ENCODE measurements at regions not wholly inside any gene's neighbourhood (a gene's known extent, or its start where the extent isn't known, plus 50 kb on each side); places are given as distances from the start of the nearest gene placed in this dataset.

DNA sequence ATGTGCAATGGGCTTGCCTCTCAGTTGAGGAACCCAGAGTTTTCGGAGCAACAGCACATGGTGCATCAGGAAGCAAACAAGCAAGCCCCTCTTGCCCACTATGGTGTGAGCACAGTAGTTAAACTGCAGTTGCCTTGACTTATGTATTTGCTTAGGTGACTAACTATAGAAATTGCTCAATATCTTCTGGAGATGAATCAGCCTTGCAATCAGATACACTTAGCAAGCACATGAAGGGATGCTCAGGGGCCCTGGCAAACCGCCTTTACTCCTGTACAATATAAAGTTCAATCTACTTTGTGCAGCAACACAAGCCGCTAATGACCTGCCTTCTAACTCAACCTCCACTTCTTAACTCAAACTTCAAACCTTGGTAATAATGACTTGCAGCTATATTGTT lies 581.7 kb upstream of the RIOK2 start:
- no peak for TF ChIP-seq GATA3 (IDR thresholded peaks at IDR 0.05; ENCODE audit: low read depth, low read length)
- TF ChIP-seq GATA2 (IDR thresholded peaks at IDR 0.05; ENCODE audit: low read depth, low read length): no peak

DNA sequence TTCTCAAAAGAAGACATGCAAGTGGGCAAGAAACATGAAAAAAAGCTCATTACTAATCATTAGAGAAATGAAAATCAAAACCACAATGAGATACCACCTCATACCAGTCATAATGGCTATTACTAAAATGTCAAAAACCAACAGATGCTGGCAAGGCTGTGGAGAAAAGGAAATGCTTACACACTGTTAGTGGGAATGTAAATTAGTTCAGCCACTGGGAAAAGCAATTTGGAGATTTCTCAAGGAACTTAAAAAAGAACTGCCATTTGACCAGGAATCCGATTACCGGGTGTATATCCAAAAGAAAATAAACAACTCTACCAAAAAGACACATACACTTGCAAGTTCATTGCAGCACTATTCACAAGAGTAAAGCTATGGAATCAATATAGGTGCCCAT lies 595.4 kb upstream of the RIOK2 start:
- TF ChIP-seq GATA3 (IDR thresholded peaks at IDR 0.05; ENCODE audit: low read depth, low read length): no peak
- no peak for TF ChIP-seq GATA2 (IDR thresholded peaks at IDR 0.05; ENCODE audit: low read depth, low read length)

DNA sequence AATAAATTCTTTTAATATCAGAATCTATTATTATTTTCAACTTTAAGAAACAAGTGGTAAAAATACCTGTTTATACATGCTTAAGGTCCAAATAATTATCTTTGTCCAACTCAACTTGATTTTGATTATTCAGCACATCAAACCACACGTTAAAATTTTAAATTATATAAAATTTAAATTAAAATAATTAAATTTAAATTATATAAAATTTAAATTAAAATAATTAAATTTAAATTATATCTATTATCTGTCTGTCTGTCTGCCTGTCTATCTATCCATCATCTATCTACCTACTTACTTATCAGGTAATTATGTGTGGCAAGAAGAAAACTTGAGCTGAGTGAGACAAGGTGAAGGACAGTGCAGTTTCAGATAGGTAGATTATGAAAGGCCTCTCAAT lies 605.3 kb upstream of the RIOK2 start:
- TF ChIP-seq GATA3 (IDR thresholded peaks at IDR 0.05; ENCODE audit: low read depth, low read length) (no peak), GATA2 (IDR thresholded peaks at IDR 0.05; ENCODE audit: low read depth, low read length) (no peak)

DNA sequence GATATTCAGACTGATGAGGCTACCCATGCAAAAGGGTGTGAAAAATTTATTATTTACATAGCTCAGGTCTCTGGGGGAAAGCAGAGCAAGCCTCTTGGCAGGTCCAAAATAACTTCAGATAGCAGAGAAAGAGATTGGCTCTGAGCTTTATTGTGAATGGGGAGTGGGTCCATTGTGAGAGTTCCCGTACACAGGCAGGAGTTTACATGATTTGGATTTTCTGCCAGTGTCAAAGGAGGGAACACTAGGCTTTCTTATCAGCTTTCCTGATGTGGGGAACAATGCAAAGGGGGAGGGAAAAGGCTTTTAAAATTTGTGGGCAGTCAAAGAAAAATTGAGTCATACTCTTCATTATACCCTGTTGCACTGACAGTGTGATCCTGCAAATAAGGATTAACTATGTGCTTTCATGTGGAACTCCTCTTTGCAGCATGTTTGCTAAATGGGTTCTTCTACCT lies 615.0 kb upstream of the RIOK2 start:
- no peak for TF ChIP-seq GATA3 (IDR thresholded peaks at IDR 0.05; ENCODE audit: low read depth, low read length)
- no peak for TF ChIP-seq GATA2 (IDR thresholded peaks at IDR 0.05; ENCODE audit: low read depth, low read length)

DNA sequence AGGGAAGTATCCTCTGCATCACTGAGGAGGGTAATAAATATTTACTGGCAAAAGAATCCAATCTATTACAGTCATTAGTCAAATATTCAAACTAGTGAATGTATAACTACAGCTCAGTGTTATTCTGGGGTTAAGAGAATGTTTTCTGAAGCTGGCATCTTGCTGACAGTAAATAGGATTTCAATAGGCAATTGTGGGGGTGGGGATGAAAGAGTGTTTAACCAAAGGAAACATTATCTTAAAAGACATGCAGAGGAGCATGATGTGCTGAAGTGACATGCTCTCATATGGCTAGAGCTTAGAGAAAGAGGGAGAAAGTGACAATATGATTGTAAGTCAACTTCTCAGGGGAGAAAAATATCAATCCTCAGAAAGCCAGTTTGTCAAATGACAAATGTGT lies 618.4 kb upstream of the RIOK2 start:
- no peak for TF ChIP-seq GATA2 (IDR thresholded peaks at IDR 0.05; ENCODE audit: low read depth, low read length)
- no peak for TF ChIP-seq GATA3 (IDR thresholded peaks at IDR 0.05; ENCODE audit: low read depth, low read length)

DNA sequence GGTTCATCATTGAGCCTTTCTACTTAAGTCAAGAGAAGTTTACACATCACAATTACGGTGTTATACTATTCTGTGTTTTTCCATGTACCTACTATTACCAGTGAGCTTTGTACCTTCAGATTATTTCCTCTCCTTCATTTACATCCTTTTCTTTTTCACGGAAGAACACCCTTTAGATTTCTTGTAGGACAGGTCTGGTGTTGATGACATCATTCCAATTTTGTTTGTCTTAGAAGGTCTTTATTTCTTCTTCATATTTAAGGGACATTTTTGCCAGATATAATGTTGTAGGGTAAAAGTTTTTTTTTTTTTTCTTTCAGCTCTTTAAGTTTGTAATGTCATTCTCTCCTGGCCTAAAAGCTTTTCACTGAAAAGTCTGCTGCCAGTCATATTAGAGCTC lies 637.1 kb upstream of the RIOK2 start:
- TF ChIP-seq GATA2 (IDR thresholded peaks at IDR 0.05; ENCODE audit: low read depth, low read length): no peak
- TF ChIP-seq GATA3 (IDR thresholded peaks at IDR 0.05; ENCODE audit: low read depth, low read length): no peak

DNA sequence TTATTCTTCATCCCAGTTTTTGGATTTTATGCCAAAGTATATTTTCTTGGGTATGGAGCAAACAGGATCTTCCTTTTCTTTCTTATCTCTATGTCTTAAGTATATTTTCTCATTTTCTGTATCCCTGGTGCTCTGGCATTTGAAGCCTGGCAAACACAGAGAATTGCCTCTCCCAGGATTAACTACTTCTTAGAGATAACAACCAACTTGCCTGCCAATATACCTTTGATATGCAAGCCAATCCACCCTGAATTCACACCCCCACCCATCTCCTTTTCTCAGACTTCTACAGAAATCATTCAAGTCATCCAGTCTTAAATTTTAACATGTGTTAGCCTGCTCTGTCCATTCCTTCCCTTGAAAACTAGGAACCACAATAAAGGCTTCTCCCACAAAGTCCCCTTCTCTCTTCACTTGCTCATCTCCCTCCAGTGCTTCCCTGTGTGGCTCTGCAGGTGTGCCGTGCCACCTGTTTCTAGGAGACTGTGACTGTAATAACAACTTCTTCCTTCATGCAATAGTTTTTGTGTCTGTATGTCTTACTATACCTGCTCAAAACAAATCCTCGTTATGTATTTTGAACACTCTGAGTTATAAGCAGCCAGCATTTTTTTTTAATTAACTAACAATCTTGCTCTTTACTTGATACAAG lies 649.7 kb upstream of the RIOK2 start:
- TF ChIP-seq GATA3 (IDR thresholded peaks at IDR 0.05; ENCODE audit: low read depth, low read length): no peak
- no peak for TF ChIP-seq GATA2 (IDR thresholded peaks at IDR 0.05; ENCODE audit: low read depth, low read length)

DNA sequence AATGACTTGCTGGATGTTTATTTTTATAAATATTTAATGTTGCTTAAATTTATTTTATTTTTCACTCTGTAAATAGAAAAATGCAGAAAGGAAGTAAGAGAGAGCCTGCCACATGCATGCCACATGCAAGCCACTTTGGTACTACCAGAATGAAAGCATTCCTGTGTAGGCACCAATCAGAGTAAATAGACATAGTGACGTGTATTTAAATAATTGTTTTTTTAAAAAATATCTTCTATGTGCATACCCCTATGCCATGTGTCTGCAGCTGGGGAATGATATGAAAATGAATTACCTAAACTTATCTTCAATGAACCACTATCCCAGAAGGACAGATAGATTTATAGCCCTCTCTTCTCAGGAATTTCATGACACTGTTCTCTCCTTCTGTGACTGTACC lies 651.5 kb upstream of the RIOK2 start:
- no peak for TF ChIP-seq GATA3 (IDR thresholded peaks at IDR 0.05; ENCODE audit: low read depth, low read length)
- TF ChIP-seq GATA2 (IDR thresholded peaks at IDR 0.05; ENCODE audit: low read depth, low read length): no peak

DNA sequence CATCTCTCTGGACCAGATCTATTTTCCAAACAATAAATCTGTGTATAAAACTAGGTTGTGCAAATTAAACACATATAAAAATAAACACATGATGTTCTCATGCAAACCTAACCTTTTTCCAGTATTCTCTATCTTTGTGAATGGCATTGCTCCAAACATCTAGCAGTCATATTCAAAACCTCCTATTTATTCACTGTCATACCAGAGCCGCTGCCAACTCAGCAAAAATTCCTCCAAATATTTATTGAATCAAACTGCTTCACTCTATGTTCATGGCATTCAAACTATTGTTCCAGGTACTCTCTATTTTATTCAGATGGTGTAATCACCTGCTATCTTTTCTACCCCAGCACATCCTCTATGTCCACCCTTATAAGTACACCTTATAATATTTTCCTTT lies 652.1 kb upstream of the RIOK2 start:
- TF ChIP-seq GATA2 (IDR thresholded peaks at IDR 0.05; ENCODE audit: low read depth, low read length) (no peak), GATA3 (IDR thresholded peaks at IDR 0.05; ENCODE audit: low read depth, low read length) (no peak)

DNA sequence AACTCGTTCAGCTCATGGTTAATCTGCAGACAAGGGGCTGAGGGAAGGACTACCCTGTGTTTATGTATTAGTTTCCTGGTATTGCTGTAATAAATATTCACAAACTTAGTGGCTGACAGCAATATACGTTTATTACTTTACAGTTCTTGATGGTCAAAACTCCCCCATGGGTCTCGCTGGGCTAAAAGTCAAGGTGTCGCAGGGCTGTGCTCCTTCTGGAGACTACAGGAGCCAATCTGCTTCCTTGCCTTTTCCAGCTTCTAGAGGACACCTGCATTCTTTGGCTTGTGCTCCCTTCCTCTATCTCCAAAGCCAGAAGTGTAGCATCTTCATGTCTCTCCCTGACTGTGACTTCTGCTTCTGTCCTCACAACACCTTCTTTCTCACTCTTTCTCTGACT lies 653.8 kb upstream of the RIOK2 start:
- TF ChIP-seq GATA2 (IDR thresholded peaks at IDR 0.05; ENCODE audit: low read depth, low read length) (no peak), GATA3 (IDR thresholded peaks at IDR 0.05; ENCODE audit: low read depth, low read length) (no peak)

DNA sequence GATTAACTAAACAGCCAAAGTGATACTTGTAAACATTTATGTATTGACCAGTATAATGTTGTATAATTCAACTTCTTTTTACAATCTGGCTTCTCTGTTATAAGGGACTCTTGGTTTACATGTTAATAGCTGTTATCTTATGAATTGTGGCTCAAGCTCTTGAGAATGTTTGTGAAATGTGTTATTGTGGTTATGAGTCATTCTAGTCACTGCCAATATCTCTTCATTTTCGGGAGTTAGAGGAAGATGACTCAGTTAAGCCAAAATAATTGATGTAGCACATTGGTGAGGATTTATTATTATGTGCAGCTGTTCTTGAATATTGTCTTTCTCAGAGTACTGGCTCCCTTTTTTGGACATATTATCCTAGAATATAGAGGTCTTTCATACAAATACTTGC lies 655.2 kb upstream of the RIOK2 start:
- no peak for TF ChIP-seq GATA3 (IDR thresholded peaks at IDR 0.05; ENCODE audit: low read depth, low read length)
- TF ChIP-seq GATA2 (IDR thresholded peaks at IDR 0.05; ENCODE audit: low read depth, low read length): no peak

DNA sequence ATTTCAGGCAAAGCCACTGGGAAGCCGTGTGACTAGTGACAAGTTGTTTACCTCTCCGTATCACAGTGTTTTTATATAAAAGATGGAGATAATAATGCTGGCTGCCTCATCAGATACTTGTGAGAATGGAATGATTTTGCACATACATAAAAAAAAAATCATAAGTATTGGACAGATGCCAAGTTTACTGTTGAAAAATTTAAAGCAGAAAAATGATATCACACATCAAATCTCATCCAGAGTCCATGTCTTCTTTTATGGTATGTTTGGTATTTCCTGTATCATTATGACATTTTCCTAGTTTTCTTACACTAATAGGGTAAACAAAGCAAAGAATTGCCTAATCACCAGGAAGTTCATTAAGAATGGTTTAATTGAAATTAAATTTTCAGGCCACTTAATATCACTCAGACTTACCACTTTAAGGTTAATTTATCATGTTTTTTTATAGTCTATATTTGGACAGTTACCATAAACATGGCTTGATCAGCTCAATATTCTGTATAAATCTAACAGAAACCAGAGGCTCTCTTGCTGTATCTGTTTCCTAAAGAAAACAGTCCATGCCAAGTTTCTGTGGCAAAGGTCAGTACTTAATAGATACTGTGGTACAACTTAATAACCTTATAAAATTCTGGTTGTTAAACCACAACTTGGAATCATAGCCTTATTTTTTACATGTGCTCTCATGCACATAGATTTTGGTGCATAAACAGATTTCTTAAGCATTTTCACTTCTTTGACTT lies 656.5 kb upstream of the RIOK2 start:
- no peak for TF ChIP-seq GATA3 (IDR thresholded peaks at IDR 0.05; ENCODE audit: low read depth, low read length)
- TF ChIP-seq GATA2 (IDR thresholded peaks at IDR 0.05; ENCODE audit: low read depth, low read length): no peak

DNA sequence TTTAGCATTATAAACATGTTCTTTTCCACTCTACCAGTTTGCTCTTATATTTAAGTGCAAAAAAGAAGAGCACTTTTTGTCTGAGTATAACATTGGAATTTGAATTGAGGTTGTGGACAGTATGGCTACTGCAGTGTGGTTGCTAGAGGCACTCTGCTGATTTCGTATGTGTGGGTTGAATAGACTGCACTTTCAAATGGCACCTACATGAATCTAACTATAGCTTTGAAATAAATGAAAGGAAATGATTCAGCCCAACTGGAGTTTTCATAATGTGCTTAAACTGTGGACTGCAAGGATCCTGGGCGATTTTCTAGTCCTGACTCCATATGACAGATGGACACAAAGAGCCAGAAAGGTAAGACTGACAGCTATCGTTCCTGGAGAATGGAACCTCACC lies 657.6 kb upstream of the RIOK2 start:
- TF ChIP-seq GATA3 (IDR thresholded peaks at IDR 0.05; ENCODE audit: low read depth, low read length) (no peak), GATA2 (IDR thresholded peaks at IDR 0.05; ENCODE audit: low read depth, low read length) (no peak)

DNA sequence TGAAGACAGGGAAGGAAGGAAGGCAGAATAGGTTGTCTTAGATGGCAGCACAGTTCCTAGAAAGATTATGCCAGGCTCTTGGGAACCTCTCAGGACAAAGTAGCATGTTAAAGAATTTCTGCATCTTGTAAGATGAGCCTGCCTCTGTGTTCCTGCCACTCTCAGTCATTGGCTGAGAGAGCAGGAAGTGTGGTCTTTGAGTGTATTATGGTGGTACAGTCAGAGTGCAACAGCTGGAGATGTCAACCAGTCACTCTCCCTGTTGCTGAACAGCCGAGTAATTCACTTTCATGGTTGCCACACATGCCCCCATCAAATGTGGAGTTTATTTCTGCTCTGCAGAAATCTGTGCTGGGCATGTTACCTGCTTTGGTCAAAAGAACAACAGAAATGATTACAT lies 659.6 kb upstream of the RIOK2 start:
- TF ChIP-seq GATA2 (IDR thresholded peaks at IDR 0.05; ENCODE audit: low read depth, low read length) (no peak), GATA3 (IDR thresholded peaks at IDR 0.05; ENCODE audit: low read depth, low read length) (no peak)

DNA sequence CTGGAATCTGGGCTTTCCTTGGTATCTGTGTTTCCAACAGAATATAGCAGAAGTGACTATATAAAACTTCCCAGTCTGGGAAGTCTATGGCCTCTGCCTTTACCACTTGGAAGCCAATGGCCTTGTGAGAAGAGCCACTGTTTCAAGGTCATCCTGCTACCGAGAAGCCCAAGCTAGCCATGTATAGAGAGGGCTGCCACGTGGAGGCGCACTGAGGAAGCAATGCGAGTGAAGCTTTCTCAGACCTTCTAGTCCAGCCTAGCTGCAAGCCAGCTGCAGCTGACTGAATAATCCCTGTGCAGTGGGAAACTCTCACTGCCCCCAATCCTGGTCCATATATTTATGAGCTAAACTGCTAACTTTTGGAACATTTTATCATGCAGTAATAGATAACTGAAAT lies 661.8 kb upstream of the RIOK2 start:
- TF ChIP-seq GATA3 (IDR thresholded peaks at IDR 0.05; ENCODE audit: low read depth, low read length) (no peak), GATA2 (IDR thresholded peaks at IDR 0.05; ENCODE audit: low read depth, low read length) (no peak)

All from SH-SY5Y (cell line).